Adipose tissue (tissue), 3 donors: ENCODE measurements at regions not wholly inside any gene's neighbourhood (a gene's known extent, or its start where the extent isn't known, plus 50 kb on each side); places are given as distances from the start of the nearest gene placed in this dataset.
A peak's percentile ranks its signal among the peaks of the same experiment; 100 is the strongest.

Experiments
- H3K27ac ChIP-seq: one replicate; pipeline ENCODE4 v1.5.1; 2013; ENCODE audit warnings: low read depth, low read length
- WGBS, 3 donors: extraction: QIAGEN DNeasy Blood & Tissue Kit; methylation state at CpG; one replicate each; pipeline ENCODE4 v1.1.7; 2013; 5-methylcytosine and 5-hydroxymethylcytosine counted together
- donor health status: healthy with polysubstance abuse.
- donor health status: Bipolar disorder and iron deficiency.
- donor health status: healthy.

GRCh38 chr5:158175934-158176481 is 317.1 kb upstream of the CLINT1 start:
- no peak overlapping the region for H3K27ac ChIP-seq
- WGBS, 3 donors: 61 to 76% (median 69%) methylated on average over 6 of the region's 6 CpGs

- 23 to 30% (median 28%) methylated on average over 8 of the region's 8 CpGs for WGBS, 3 donors
- H3K27ac ChIP-seq: no peak overlapping the region
These were observed 316.2 kb upstream of the CLINT1 start for GRCh38 chr5:158174918-158175851.

- WGBS, 3 donors: 84 to 95% (median 94%) methylated on average over 4 of the region's 4 CpGs
- H3K27ac ChIP-seq: no peak overlapping the region
These were observed 315.1 kb upstream of the CLINT1 start for GRCh38 chr5:158174026-158174425.

GRCh38 chr5:158172005-158172404 is 313.1 kb upstream of the CLINT1 start:
- H3K27ac ChIP-seq: no peak overlapping the region
- WGBS, 3 donors: 84 to 88% (median 87%) methylated on average over 2 of the region's 2 CpGs

- 73 to 90% (median 90%) methylated on average over 2 of the region's 2 CpGs for WGBS, 3 donors
- no peak overlapping the region for H3K27ac ChIP-seq
These were observed 311.6 kb upstream of the CLINT1 start for GRCh38 chr5:158170534-158170933.

GRCh38 chr5:158170060-158170459 is 311.1 kb upstream of the CLINT1 start:
- no peak overlapping the region for H3K27ac ChIP-seq
- whole genome bisulfite sequencing, 3 donors: 41 to 84% (median 66%) methylated on average over 3 of the region's 3 CpGs

GRCh38 chr5:158166424-158166823 is 307.5 kb upstream of the CLINT1 start:
- WGBS, 3 donors: 72 to 78% (median 76%) methylated on average over 5 of the region's 5 CpGs
- no peak overlapping the region for H3K27ac ChIP-seq

- H3K27ac ChIP-seq: no peak overlapping the region
These were observed 306.7 kb upstream of the CLINT1 start for GRCh38 chr5:158165647-158166046.

GRCh38 chr5:158164296-158165047 is 305.5 kb upstream of the CLINT1 start:
- WGBS, 3 donors: 51 to 78% (median 59%) methylated on average over 4 of the region's 4 CpGs
- no peak overlapping the region for H3K27ac ChIP-seq

GRCh38 chr5:158163451-158164295 is 304.7 kb upstream of the CLINT1 start:
- WGBS, 3 donors: 58 to 88% (median 60%) methylated on average over 9 of the region's 9 CpGs
- no peak overlapping the region for H3K27ac ChIP-seq

GRCh38 chr5:158162479-158163034 is 303.6 kb upstream of the CLINT1 start:
- H3K27ac ChIP-seq: no peak overlapping the region
- WGBS, 3 donors: 77 to 95% (median 88%) methylated on average over 11 of the region's 11 CpGs

GRCh38 chr5:158162026-158162425 is 303.1 kb upstream of the CLINT1 start:
- no peak overlapping the region for H3K27ac ChIP-seq
- 66 to 69% (median 67%) methylated on average over 5 of the region's 5 CpGs for WGBS, 3 donors

GRCh38 chr5:158159621-158160020 is 300.7 kb upstream of the CLINT1 start:
- H3K27ac ChIP-seq: no peak overlapping the region
- 59 to 77% (median 75%) methylated on average over 4 of the region's 4 CpGs for WGBS, 3 donors

- WGBS, 3 donors: 76 to 80% (median 78%) methylated on average over 3 of the region's 3 CpGs
- H3K27ac ChIP-seq: no peak overlapping the region
These were observed 297.0 kb upstream of the CLINT1 start for GRCh38 chr5:158155811-158156505.

GRCh38 chr5:158155067-158155466 is 296.1 kb upstream of the CLINT1 start:
- 51 to 64% (median 60%) methylated on average over 4 of the region's 4 CpGs for WGBS, 3 donors
- no peak overlapping the region for H3K27ac ChIP-seq

- 54 to 84% (median 69%) methylated on average over 3 of the region's 3 CpGs for WGBS, 3 donors
These were observed 295.5 kb upstream of the CLINT1 start for GRCh38 chr5:158154226-158155005.

GRCh38 chr5:158153508-158153907 is 294.6 kb upstream of the CLINT1 start:
- no peak overlapping the region for H3K27ac ChIP-seq
- WGBS, 3 donors: 29 to 79% (median 75%) methylated on average over 3 of the region's 3 CpGs

More at GRCh38 chr5:158154226-158155005, 295.5 kb upstream of the CLINT1 start:
- H3K27ac ChIP-seq: peak overlapping the region; percentile 17
